ENCODE measurements at regions not wholly inside any gene's neighbourhood (a gene's known extent, or its start where the extent isn't known, plus 50 kb on each side); places are given as distances from the start of the nearest gene placed in this dataset.

GRCh38 chr17:69822314-69822875, 252.6 kb upstream of the KCNJ16 start:
- Histone ChIP-seq H3K9me3 (replicated peaks; ENCODE audit: control insufficient read depth, insufficient read depth, low read depth, low read length) (peaks cover 7% of the 10 kb centered on the region; the same call in 1 of the 2 replicates), H3K4me3 (no peak overlapping the region), H3K9me1 (ENCODE audit: control insufficient read depth, insufficient read depth, low read length) (no peaks in the 10 kb centered on the region), H3K27me3 (ENCODE audit: control insufficient read depth in 2 of 2, insufficient read depth in 2 of 2, low read length in 2 of 2) (no peaks in the 10 kb centered on the region), H3K36me3 (ENCODE audit: control insufficient read depth, insufficient read depth, low read length) (no peaks in the 10 kb centered on the region), H3K4me1 (replicated peaks in 1 of 2; ENCODE audit: control insufficient read depth in 2 of 2, insufficient read depth in 2 of 2, low read length in 2 of 2) (no peaks in the 10 kb centered on the region; a peak in 1 of 5 replicates), H3K9ac (ENCODE audit: insufficient read depth in 1 of 2, low read depth in 2 of 2, low read length in 2 of 2) (no peak overlapping the region), H2AFZ (ENCODE audit: low read depth, low read length) (no peak overlapping the region), H4K20me1 (replicated peaks; ENCODE audit: control insufficient read depth, insufficient read depth, low read length) (no peaks in the 10 kb centered on the region), H3K79me2 (ENCODE audit: control insufficient read depth, insufficient read depth, low read length) (no peaks in the 10 kb centered on the region), H3K4me2 (ENCODE audit: insufficient read depth, low read length) (no peak overlapping the region), H3K27ac (ENCODE audit: extremely low read depth, low read depth, low read length) (no peak overlapping the region)
- ATAC-seq (no peak), DNase-seq (ENCODE audit: extremely low read depth in 1 of 4, low spot score in 3 of 4) (no peak), FAIRE-seq (no peak)
- intact Hi-C loops (cut with micrococcal nuclease): no loop called here
- in situ Hi-C loops (cut with MboI): no loop called here
- CTCF ChIA-PET (ENCODE audit: low intra/inter-chr PET ratio): no interaction called here
- POLR2A ChIA-PET: no interaction called here
- WGBS (ENCODE audit: insufficient coverage, low coverage, missing lambda C conversion rate): 15% methylated on average over 8 of the region's 8 CpGs
- no peak for TF ChIP-seq C11orf30 (IDR thresholded peaks at IDR 0.05; ENCODE audit: low read depth)
- no TSS peak for BruUV-seq (replicated peaks)

- no peak for FAIRE-seq
- POLR2A ChIA-PET: no interaction called here
- Histone ChIP-seq H3K9me3 (replicated peaks; ENCODE audit: control insufficient read depth, insufficient read depth, low read depth, low read length) (no peaks in the 10 kb centered on the region), H3K4me1 (replicated peaks in 1 of 2; ENCODE audit: control insufficient read depth in 2 of 2, insufficient read depth in 2 of 2, low read length in 2 of 2) (no peaks in the 10 kb centered on the region), H3K27ac (ENCODE audit: extremely low read depth, low read depth, low read length) (no peak overlapping the region), H3K79me2 (ENCODE audit: control insufficient read depth, insufficient read depth, low read length) (no peaks in the 10 kb centered on the region), H2AFZ (ENCODE audit: low read depth, low read length) (no peak overlapping the region), H3K36me3 (ENCODE audit: control insufficient read depth, insufficient read depth, low read length) (no peaks in the 10 kb centered on the region), H3K4me3 (no peak overlapping the region), H3K4me2 (ENCODE audit: insufficient read depth, low read length) (no peak overlapping the region), H3K9me1 (ENCODE audit: control insufficient read depth, insufficient read depth, low read length) (no peaks in the 10 kb centered on the region), H3K27me3 (ENCODE audit: control insufficient read depth in 2 of 2, insufficient read depth in 2 of 2, low read length in 2 of 2) (no peaks in the 10 kb centered on the region), H3K9ac (ENCODE audit: insufficient read depth in 1 of 2, low read depth in 2 of 2, low read length in 2 of 2) (no peak overlapping the region), H4K20me1 (replicated peaks; ENCODE audit: control insufficient read depth, insufficient read depth, low read length) (no peaks in the 10 kb centered on the region)
- WGBS (ENCODE audit: insufficient coverage, low coverage, missing lambda C conversion rate): 10% methylated on average over 6 of the region's 6 CpGs
- no peak for TF ChIP-seq SAFB (IDR thresholded peaks at IDR 0.05; ENCODE audit: borderline replicate concordance, low read depth, low read length)
- TF ChIP-seq MEF2D (tag; conservative IDR thresholded peaks at IDR 0.05; ENCODE audit: low read depth): 0 out of 2 replicates have a peak, but pooled peaks have one; percentile 51
- in situ Hi-C loops (cut with MboI): no loop called here
- DNase-seq (ENCODE audit: extremely low read depth in 1 of 4, low spot score in 3 of 4): no peak
- intact Hi-C loops (cut with micrococcal nuclease): no loop called here
- BruUV-seq (replicated peaks): no TSS peak
- no peak for ATAC-seq
- CTCF ChIA-PET (ENCODE audit: low intra/inter-chr PET ratio): no interaction called here
These were observed 246.9 kb upstream of the KCNJ16 start for GRCh38 chr17:69828087-69828486.

Measured in K562 (cell line).